CD4-positive, alpha-beta T cell (primary cell): ENCODE measurements at regions not wholly inside any gene's neighbourhood (a gene's known extent, or its start where the extent isn't known, plus 50 kb on each side); places are given as distances from the start of the nearest gene placed in this dataset.

Experiments
- ATAC-seq: fragments of 200-7000 bp; cut with Tn5 transposase; one replicate; pipeline ENCODE4 v1.10.0; 2022; ENCODE audit warnings: mild to moderate bottlenecking; ENCODE audit not compliant: poor library complexity
- CTCF ChIA-PET: fragments of 350-600 bp; sonication (Branson Sonifier 250); formaldehyde crosslinking; loops from one replicate; lab custom pipeline; 2021; ENCODE audit warnings: antibody characterized with exemption, inconsistent platforms; lab: Charles Lee
- POLR2A ChIA-PET: fragments of 350-600 bp; sonication (Branson Sonifier 250); formaldehyde crosslinking; loops from one replicate; lab custom pipeline; 2021; ENCODE audit warnings: antibody characterized with exemption, inconsistent platforms; lab: Charles Lee
- DNase-seq, 14 experiments: peaks; one replicate each; pipeline ENCODE4 v3.0.0-alpha.2; 2013 to 2020; ENCODE audit warnings: mixed read lengths in 2 of 14
- H3K27ac ChIP-seq, 2 donors: one replicate each; pipeline versions ENCODE4 v1.5.1 to v1.7.0; 2013; ENCODE audit warnings: low read length in 2 of 2, low read depth in 1 of 2, mild to moderate bottlenecking in 1 of 2
- H3K27me3 ChIP-seq, 2 experiments: 1 replicate in 1 of 2; 2 replicates in 1 of 2; pipeline versions ENCODE4 v1.6.1 to v1.7.0; 2013; ENCODE audit warnings: low read length in 2 of 2, control low read depth in 1 of 2, mild to moderate bottlenecking in 1 of 2, moderate library complexity in 1 of 2; ENCODE audit not compliant: insufficient read depth in 2 of 2, control insufficient read depth in 1 of 2
- H3K36me3 ChIP-seq: one replicate; pipeline ENCODE4 v1.6.1; 2013; ENCODE audit warnings: low read length, control low read depth; ENCODE audit not compliant: insufficient read depth
- H3K4me1 ChIP-seq: one replicate; pipeline ENCODE4 v1.6.1; 2013; ENCODE audit warnings: low read length, control low read depth; ENCODE audit not compliant: insufficient read depth
- H3K4me3 ChIP-seq: one replicate; pipeline ENCODE4 v1.5.1; 2013; ENCODE audit warnings: mild to moderate bottlenecking, low read length, moderate library complexity
- H3K9me3 ChIP-seq, 2 experiments: 1 replicate in 1 of 2; 2 replicates in 1 of 2; pipeline versions ENCODE4 v1.6.1 to v1.7.0; 2013; ENCODE audit warnings: low read length in 2 of 2, mild to moderate bottlenecking in 2 of 2, control low read depth in 1 of 2, moderate library complexity in 1 of 2; ENCODE audit not compliant: control insufficient read depth in 1 of 2, insufficient read depth in 1 of 2
- H3K27ac Mint-ChIP-seq: one replicate; pipeline ENCODE4 v1.8.0; 2020; ENCODE audit warnings: mixed read lengths
- H3K27me3 Mint-ChIP-seq: one replicate; pipeline ENCODE4 v1.8.0; 2021; ENCODE audit warnings: mixed read lengths
- H3K36me3 Mint-ChIP-seq: one replicate; pipeline ENCODE4 v1.8.0; 2021; ENCODE audit warnings: low read depth, mixed read lengths
- H3K4me1 Mint-ChIP-seq: one replicate; pipeline ENCODE4 v1.8.0; 2021; ENCODE audit warnings: low read depth, mixed read lengths
- H3K4me3 Mint-ChIP-seq: one replicate; pipeline ENCODE4 v1.8.0; 2020; ENCODE audit warnings: mild to moderate bottlenecking, mixed read lengths
- H3K9me3 Mint-ChIP-seq: one replicate; pipeline ENCODE4 v1.8.0; 2020; ENCODE audit warnings: mixed read lengths
- intact Hi-C, 2 experiments: fragments of 100-400 bp; cut with DNase I in 1 of 2; cut with micrococcal nuclease in 1 of 2; formaldehyde crosslinking; loops; one replicate each; pipeline versions ENCODE4 v1.15.1 to v1.9.0; 2023 to 2025; cut with DNase I, micrococcal nuclease
- TF ChIP-seq, protein P1 (sequence below): fragments of 200-600 bp; IDR thresholded peaks from one replicate; pipeline ENCODE4 v1.8.0; 2022; ENCODE audit warnings: antibody characterized with exemption, mild to moderate bottlenecking

DNA sequence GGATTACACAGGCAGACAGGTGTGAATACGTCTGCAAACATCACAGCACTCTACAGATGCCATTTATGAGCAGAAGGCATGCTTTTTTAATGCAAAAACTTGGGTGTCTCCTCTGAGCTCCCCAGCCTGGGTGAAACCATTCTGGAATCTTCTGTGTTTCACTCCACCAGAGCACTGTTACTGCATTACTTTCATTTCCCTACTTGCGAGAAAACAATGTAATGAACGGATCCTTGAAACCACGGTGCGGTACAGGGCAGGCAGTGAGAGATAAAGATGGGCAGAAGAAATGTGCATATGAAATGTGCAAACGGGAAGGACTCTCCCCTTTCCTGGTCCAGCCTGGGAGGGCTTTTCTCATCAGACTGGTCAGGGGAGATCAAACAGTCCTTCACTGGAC, 584.3 kb upstream of the KLF4 start:
- no peak overlapping the region for H3K27ac ChIP-seq
- CTCF ChIA-PET = no interaction called here
- POLR2A ChIA-PET = no interaction called here
- H3K36me3 ChIP-seq = no peaks in the 10 kb centered on the region
- intact Hi-C loops = no loop called here
- H3K4me3 Mint-ChIP-seq = no peak overlapping the region
- no peak overlapping the region for H3K27ac Mint-ChIP-seq
- no peaks in the 10 kb centered on the region for H3K4me1 ChIP-seq
- TF ChIP-seq, protein P1, sequence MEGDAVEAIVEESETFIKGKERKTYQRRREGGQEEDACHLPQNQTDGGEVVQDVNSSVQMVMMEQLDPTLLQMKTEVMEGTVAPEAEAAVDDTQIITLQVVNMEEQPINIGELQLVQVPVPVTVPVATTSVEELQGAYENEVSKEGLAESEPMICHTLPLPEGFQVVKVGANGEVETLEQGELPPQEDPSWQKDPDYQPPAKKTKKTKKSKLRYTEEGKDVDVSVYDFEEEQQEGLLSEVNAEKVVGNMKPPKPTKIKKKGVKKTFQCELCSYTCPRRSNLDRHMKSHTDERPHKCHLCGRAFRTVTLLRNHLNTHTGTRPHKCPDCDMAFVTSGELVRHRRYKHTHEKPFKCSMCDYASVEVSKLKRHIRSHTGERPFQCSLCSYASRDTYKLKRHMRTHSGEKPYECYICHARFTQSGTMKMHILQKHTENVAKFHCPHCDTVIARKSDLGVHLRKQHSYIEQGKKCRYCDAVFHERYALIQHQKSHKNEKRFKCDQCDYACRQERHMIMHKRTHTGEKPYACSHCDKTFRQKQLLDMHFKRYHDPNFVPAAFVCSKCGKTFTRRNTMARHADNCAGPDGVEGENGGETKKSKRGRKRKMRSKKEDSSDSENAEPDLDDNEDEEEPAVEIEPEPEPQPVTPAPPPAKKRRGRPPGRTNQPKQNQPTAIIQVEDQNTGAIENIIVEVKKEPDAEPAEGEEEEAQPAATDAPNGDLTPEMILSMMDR = no peak
- H3K36me3 Mint-ChIP-seq = no peaks in the 10 kb centered on the region
- no peaks in the 10 kb centered on the region for H3K9me3 Mint-ChIP-seq
- DNase-seq (no peak), ATAC-seq (no peak)
- H3K4me1 Mint-ChIP-seq = no peaks in the 10 kb centered on the region
- H3K9me3 ChIP-seq = peaks cover 0 to 35% of the 10 kb centered on the region in 2 experiments
- no peaks in the 10 kb centered on the region for H3K27me3 Mint-ChIP-seq
- H3K4me3 ChIP-seq = no peak overlapping the region
- H3K27me3 ChIP-seq = no peaks in the 10 kb centered on the region

DNA sequence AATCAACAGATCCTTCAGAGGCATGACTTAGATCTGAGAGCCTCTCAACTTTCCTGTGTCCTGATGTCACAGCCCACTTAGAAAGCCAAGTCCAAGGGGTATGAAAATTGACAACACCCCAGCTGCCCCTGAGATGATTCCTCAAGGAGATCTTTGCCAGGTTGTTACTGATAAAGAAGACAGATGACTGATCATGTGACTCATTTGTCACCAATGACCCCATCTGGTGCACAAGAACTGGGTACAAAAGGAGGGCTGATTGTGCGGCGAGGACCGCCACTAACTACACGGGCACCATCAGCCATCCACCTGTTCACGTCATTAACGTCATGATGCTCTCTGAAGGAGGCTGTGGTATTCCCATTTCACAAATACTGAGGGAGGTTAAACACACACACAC, 583.2 kb upstream of the KLF4 start:
- ChIA-PET POLR2A (no interaction called here), CTCF (no interaction called here)
- no peaks in the 10 kb centered on the region for H3K36me3 Mint-ChIP-seq
- no peak for DNase-seq
- peaks cover 0 to 29% of the 10 kb centered on the region in 2 experiments for H3K9me3 ChIP-seq
- intact Hi-C loops = no loop called here
- H3K4me1 Mint-ChIP-seq = no peaks in the 10 kb centered on the region
- H3K4me1 ChIP-seq = no peaks in the 10 kb centered on the region
- ATAC-seq = no peak
- TF ChIP-seq, protein P1 = no peak
- no peaks in the 10 kb centered on the region for H3K36me3 ChIP-seq
- H3K27me3 Mint-ChIP-seq = no peaks in the 10 kb centered on the region
- no peak overlapping the region for H3K4me3 ChIP-seq
- H3K4me3 Mint-ChIP-seq = no peak overlapping the region
- H3K9me3 Mint-ChIP-seq = no peaks in the 10 kb centered on the region
- no peaks in the 10 kb centered on the region for H3K27me3 ChIP-seq
- no peak overlapping the region for H3K27ac ChIP-seq
- H3K27ac Mint-ChIP-seq = no peak overlapping the region

DNA sequence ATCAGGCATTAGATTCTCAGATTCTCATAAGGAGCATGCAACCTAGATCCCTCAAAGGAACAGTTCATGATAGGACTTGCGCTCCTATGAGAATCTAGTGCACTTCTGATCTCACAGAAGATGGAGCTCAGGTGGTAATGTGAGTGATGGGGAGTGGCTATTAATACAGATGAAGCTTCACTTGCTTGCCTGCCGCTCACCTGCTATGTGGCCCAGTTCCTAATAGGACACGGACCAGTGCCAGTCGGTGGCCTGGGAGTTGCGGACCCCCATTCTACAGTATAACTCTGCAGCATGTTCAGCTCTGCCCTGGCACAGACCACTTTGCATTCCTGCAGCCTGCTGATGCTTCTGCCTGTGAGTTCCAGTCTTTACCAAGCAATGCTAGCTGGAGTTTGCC, 581.3 kb upstream of the KLF4 start:
- DNase-seq (no peak), ATAC-seq (no peak)
- TF ChIP-seq, protein P1 = no peak
- Histone ChIP-seq H3K4me1 (no peaks in the 10 kb centered on the region), H3K9me3 (peaks cover 0 to 23% of the 10 kb centered on the region in 2 experiments), H3K36me3 (no peaks in the 10 kb centered on the region), H3K4me3 (no peak overlapping the region), H3K27me3 (no peaks in the 10 kb centered on the region), H3K27ac (no peak overlapping the region)
- ChIA-PET CTCF (no interaction called here), POLR2A (no interaction called here)
- Mint-ChIP-seq H3K27me3 (no peaks in the 10 kb centered on the region), H3K4me1 (no peaks in the 10 kb centered on the region), H3K9me3 (no peaks in the 10 kb centered on the region), H3K4me3 (no peak overlapping the region), H3K36me3 (no peaks in the 10 kb centered on the region), H3K27ac (no peak overlapping the region)
- intact Hi-C loops = no loop called here
